COLO668 (cell line): ENCODE measurements at regions not wholly inside any gene's neighbourhood (a gene's known extent, or its start where the extent isn't known, plus 50 kb on each side); places are given as distances from the start of the nearest gene placed in this dataset.

Experiments
- DNase-seq: peaks from one replicate; lab custom pipeline; 2025; ENCODE audit not compliant: unreplicated experiment; lab: John Stamatoyannopoulos, UW

- DNase-seq, result no peak
Observed at GRCh38 chr7:85602196-85602595, 415.3 kb upstream of the SEMA3D start.

- DNase-seq, result no peak
Observed at GRCh38 chr7:85600395-85600794, 413.5 kb upstream of the SEMA3D start.

GRCh38 chr7:85596827-85597226, 410.0 kb upstream of the SEMA3D start:
- no peak for DNase-seq

GRCh38 chr7:85595750-85596178, 408.9 kb upstream of the SEMA3D start:
- no peak for DNase-seq

GRCh38 chr7:85593355-85593754, 406.5 kb upstream of the SEMA3D start:
- DNase-seq, result no peak

- no peak for DNase-seq
Observed at GRCh38 chr7:85587785-85588184, 400.9 kb upstream of the SEMA3D start.

- DNase-seq, result no peak
Observed at GRCh38 chr7:85586091-85586490, 399.2 kb upstream of the SEMA3D start.

GRCh38 chr7:85583131-85583953, 396.5 kb upstream of the SEMA3D start:
- no peak for DNase-seq

GRCh38 chr7:85573844-85574243, 387.0 kb upstream of the SEMA3D start:
- DNase-seq, result no peak

GRCh38 chr7:85573346-85573745, 386.5 kb upstream of the SEMA3D start:
- no peak for DNase-seq

- no peak for DNase-seq
Observed at GRCh38 chr7:85570898-85571297, 384.0 kb upstream of the SEMA3D start.

- DNase-seq, result no peak
Observed at GRCh38 chr7:85567983-85568382, 381.1 kb upstream of the SEMA3D start.

- DNase-seq, result no peak
Observed at GRCh38 chr7:85566095-85566794, 379.4 kb upstream of the SEMA3D start.

GRCh38 chr7:85565276-85565675, 378.4 kb upstream of the SEMA3D start:
- no peak for DNase-seq

GRCh38 chr7:85564861-85565260, 378.0 kb upstream of the SEMA3D start:
- DNase-seq, result no peak

- DNase-seq, result no peak
Observed at GRCh38 chr7:85561706-85562105, 374.9 kb upstream of the SEMA3D start.

- peak; percentile 0 for DNase-seq
Observed at GRCh38 chr7:85554236-85555178, 367.7 kb upstream of the SEMA3D start.

GRCh38 chr7:85535974-85536729, 349.3 kb upstream of the SEMA3D start:
- no peak for DNase-seq

GRCh38 chr7:85529831-85530230, 343.0 kb upstream of the SEMA3D start:
- no peak for DNase-seq

- no peak for DNase-seq
Observed at GRCh38 chr7:85529201-85529600, 342.3 kb upstream of the SEMA3D start.

- DNase-seq, result no peak
Observed at GRCh38 chr7:85528581-85528980, 341.7 kb upstream of the SEMA3D start.
